GM21786 (cell line): ENCODE measurements at regions not wholly inside any gene's neighbourhood (a gene's known extent, or its start where the extent isn't known, plus 50 kb on each side); places are given as distances from the start of the nearest gene placed in this dataset.
A peak's percentile ranks its signal among the peaks of the same experiment; 100 is the strongest.
"Not testable (repeated sequence)": the region's sequence is repeated elsewhere in the genome, so short reads cannot be mapped to it uniquely, and the experiment has no call there.

Experiments
- ATAC-seq: cut with Tn5 transposase; IDR thresholded peaks from one replicate; pipeline ENCODE4 v1.9.1; 2021; ENCODE audit not compliant: unreplicated experiment

DNA sequence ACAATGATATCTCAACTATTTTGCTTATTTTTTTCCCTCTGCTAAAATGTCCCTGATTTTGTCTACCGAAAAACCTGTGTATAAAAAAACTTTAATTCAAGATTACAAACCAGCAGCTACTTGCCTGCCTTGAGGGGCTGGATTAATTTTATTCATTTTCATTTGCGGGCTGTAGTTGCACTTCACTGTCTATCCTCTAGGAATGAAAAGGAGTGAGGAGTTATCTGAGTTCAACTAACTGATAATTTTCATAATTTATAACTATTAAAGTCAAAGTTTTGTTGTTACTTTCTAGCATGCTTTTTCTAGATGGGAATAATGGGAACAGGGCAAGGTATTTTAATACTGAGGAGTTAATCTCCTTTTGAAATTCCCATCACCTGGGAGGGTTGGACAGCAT, 50.3 kb upstream of the AGTPBP1 start:
- ATAC-seq = not testable (repeated sequence)

DNA sequence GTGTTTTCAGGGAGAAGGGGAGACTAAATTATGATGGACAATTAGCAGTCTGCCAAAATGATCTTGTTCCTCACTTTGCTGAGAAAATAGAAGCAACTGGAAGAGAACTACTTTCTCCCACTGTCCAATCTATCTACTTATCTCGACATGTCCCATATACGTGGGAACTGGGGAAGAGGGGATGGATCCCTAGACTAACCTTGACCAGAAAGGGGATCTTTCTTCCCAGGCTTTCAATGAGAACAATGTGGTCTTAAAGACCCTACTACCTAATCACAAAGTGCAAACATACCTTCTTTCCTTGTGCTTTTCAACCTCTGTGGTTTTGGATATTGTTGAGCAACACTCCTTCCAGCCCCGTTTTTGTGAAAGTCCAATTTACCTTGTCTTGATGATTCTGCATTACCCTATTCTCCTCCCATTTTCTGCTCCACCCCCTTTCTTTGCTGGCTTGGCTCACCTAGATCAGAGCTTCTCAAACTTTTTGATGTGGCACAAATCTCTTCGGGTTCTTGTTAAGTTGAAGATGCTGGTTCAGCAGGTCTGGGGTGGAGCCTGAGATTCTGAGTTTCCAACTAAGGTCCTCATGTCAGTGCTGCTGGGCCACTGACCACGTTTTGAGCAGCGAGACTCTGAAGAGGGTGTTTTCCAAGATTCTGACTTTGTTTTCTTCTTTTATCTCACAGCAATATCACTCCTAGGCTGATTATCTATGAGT, 61.4 kb upstream of the AGTPBP1 start:
- ATAC-seq = not testable (repeated sequence)

GRCh38 chr9:85804847-85805133, 63.0 kb upstream of the AGTPBP1 start:
- not testable (repeated sequence) for ATAC-seq

DNA sequence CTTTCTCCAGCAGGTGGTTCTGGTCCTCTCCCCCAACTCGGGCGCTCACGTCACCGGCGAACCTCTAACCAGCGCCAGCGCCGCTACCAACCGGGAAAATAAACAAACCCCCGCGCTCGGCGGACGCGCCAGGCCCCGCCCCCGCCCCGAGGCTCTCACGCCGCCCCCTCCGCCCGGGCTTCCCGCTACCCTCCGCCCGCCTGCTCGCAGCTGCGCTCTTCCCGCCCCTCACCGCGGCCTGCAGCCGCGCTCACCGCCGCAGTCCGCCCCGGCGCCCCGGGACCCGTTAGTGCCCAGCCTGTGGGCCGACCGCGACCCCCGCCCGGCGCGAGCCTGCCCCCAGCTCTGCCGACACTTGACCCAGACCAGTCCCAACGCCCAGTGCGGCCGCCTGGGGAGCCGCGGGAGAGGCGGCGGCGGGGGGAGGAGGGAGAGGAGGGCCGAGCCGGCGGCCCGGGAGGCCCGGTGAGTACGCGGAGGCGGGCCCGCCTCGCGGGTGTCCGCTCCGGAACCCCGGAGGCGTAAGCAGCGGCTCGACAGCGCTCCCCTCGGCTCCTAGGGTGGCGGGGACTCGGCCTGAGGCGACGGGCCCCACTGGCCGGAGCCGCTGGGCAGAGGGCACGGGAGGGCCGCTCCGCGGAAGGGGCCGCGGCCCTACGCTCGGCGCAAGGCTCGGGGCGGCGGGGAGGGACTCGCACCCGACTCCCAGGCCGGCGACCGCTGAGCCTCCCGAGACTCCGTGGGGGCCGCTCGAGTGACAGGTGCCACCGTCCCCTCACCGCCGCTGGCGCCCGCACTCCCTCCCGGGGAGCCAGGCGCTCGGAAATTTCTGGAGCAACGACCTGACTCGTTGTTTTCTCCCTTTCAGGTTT, 63.6 kb upstream of the AGTPBP1 start:
- ATAC-seq = peak; percentile 74

DNA sequence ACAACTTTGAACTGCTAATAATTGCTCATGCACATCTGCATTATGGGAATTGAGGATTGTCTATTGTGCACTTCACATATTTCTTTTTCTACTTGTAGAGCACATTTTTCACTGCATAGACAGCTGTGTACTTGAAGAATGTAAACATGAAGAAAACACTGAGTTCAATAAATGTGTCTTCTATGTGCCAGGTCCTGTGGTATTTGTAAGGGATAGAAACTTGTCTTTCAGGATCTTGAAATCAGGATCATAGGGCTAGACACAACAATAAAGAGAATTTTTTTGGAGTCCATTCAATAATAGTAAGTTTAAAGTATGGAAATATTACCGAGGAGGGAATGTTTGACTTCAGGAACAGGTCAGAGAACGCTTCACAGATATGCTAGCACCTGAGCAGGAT, 66.6 kb upstream of the AGTPBP1 start:
- not testable (repeated sequence) for ATAC-seq

- ATAC-seq = not testable (repeated sequence)
Measured at GRCh38 chr9:85813388-85813787, 71.6 kb upstream of the AGTPBP1 start.

- not testable (repeated sequence) for ATAC-seq
Measured at GRCh38 chr9:85814800-85815199, 73.0 kb upstream of the AGTPBP1 start.

DNA sequence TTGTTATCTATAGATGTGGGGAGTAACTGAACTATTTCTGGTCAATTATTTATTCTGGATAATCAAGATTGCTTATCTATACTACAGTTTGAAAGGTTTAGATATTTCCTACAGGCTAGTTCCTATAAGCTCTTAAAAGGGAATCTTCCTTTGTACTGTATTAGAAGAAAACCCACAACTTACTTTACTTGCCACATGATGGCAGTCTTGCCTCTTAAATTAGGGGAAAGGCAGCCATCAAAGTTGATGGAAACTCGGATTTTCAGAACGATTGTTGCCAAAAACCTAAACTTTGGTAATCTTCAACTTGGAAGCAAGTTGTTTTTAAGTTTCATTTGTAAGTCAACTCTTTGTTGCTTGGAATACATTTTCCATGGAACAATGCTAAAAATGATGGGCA, 77.2 kb upstream of the AGTPBP1 start:
- not testable (repeated sequence) for ATAC-seq

GRCh38 chr9:85820598-85820997, 78.8 kb upstream of the AGTPBP1 start:
- ATAC-seq = not testable (repeated sequence)

DNA sequence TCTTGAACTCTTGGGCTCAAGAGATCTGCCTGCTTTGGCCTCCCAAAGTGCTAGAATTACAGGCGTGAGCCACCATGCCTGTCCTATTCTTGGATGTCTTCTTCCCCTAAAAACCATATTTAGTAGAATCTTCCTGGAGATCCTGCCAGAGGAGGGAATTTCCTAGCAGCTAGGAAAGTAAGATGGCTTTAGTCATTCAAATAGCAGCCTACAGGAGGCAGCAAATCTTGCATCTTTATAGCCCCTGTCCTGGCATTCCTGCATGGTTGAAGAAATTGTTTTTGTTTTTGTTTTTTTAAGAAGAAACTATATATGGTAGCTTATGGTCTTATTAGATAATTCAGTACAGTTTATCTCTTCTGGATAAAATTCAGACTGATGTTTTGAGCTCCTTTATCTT, 83.2 kb upstream of the AGTPBP1 start:
- not testable (repeated sequence) for ATAC-seq

DNA sequence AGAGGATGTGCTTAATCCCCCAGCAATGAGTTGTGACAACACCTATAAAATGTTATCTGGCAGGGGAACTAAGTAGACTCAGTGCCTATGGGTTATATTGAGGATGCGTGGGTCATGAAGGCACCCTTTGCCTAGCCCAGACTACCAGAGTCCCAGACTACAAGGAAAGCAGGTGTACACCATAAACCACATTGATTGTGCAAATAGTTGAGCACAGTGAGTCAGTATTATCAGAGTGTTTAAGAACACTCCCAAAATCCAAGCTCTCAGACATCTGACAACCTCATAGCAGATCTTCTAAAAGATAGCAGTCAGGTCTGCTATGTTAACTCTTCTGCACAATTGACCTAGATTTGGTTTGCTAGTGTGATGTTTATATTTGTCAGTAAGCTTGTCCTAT, 92.8 kb upstream of the AGTPBP1 start:
- not testable (repeated sequence) for ATAC-seq

DNA sequence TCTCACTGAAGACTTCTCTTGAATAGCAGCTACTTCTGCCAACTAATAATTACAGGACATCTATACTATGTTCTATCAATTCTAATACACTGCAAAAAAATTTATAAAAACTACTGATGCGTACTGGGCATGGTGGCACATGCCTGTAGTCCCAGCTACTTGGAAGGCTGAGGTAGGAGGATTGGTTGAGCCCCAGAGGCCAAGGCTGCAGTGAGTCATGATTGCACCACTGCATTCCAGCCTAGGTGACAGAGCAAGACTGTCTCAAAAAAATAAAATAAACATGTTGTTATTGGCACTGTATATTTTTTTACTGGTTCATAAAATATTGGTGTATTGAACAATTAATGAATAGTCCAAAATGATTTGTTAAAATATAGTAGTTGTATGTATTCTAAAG, 97.0 kb upstream of the NAA35 start:
- ATAC-seq = not testable (repeated sequence)

- ATAC-seq = not testable (repeated sequence)
Measured at GRCh38 chr9:85847782-85848181, 93.2 kb upstream of the NAA35 start.

GRCh38 chr9:85858056-85858750, 82.7 kb upstream of the NAA35 start:
- no peak for ATAC-seq

DNA sequence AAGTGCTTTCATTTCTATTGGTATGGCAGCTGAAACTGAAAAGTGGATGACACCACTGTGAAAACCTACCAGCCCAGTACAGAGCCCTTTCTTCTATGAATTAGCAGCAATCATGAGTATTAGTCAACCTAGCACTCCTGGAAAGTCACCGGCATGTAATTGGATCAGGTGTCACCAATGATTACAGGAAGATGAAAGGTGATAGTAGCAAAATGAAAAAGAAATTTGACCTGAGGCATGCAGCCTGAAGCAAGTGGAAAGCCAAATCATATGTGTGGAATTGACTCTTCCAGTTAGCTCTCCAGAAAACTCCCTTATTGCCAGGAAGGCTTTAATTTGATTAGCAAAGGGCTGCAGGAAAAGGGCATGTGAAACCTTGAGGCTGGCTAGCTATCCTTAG, 81.2 kb upstream of the NAA35 start:
- no peak for ATAC-seq

DNA sequence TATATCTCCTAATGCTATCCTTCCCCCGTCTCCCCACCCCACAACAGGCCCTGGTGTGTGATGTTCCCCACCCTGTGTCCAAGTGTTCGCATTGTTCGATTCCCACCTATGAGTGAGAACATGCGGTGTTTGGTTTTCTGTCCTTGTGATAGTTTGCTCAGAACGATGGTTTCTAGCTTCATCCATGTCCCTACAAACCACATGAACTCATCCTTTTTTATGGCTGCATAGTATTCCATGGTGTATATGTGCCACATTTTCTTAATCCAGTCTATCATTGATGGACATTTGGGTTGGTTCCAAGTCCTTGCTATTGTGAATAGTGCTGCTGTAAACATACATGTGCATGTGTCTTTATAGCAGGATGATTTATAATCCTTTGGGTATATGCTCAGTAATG, 79.1 kb upstream of the NAA35 start:
- not testable (repeated sequence) for ATAC-seq

DNA sequence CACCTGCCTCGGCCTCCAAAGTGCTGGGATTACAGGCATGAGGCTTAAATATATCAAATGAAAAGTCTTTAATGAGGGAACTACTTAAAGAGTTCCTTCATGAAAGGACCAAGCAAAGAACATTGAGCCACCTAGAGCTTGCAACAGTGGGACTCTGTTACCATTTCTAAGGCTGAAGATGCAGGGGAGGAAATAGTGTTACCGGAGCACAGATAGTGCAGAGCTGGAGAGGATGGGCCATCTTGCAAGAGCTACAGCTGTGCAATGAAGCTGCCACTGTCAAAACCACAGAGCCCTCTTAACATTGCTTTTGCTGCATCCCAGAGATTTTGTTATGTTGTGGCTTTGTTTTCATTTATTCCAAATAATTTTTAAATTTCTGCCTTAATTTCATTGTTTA, 77.1 kb upstream of the NAA35 start:
- no peak for ATAC-seq

- no peak for ATAC-seq
Measured at GRCh38 chr9:85871008-85871407, 69.9 kb upstream of the NAA35 start.

DNA sequence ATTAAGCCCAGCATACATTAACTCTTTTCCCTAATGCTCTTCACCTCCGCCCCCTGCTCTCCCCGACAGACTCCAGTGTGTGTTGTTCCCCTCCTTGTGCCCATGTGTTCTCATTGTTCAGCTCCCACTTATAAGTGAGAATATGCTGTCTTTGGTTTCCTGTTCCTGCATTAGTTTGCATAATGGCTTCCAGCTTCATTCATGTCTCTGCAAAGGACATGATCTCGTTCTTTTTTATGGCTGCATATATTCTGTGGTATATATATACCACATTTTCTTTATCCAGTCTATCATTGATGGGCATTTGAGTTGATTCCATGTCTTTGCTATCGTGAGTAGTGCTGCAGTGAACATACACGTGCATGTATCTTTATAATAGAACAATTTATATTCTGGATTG, 69.3 kb upstream of the NAA35 start:
- ATAC-seq = not testable (repeated sequence)

DNA sequence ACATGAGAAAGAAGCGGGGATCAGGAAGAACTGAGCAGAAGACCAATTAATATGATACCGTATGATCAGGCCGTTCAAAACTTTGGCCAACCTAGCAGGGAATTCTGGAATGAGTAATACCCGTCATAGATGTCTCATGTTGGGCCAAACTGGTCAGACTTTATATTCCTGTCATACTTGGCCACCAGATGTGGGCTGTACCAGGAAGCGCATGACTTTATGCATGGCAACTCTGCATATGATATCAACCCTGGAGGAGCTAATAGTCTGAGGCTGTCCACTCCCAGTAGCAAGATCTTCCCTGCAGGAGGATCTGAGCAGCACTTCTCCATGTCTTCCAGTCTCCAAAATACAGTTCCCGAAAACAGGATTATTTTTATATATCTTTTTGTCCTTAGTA, 68.5 kb upstream of the NAA35 start:
- no peak for ATAC-seq

GRCh38 chr9:85876628-85877027, 64.3 kb upstream of the NAA35 start:
- ATAC-seq = no peak
